IMR-90 (cell line): ENCODE measurements at regions not wholly inside any gene's neighbourhood (a gene's known extent, or its start where the extent isn't known, plus 50 kb on each side); places are given as distances from the start of the nearest gene placed in this dataset.
"Not testable (repeated sequence)": the region's sequence is repeated elsewhere in the genome, so short reads cannot be mapped to it uniquely, and the experiment has no call there.

Experiments
- ATAC-seq: fragments of 200-7000 bp; cut with Tn5 transposase; 2 replicates; pipeline ENCODE4 v1.9.1; 2020; ENCODE audit warnings: low read depth, mild to moderate bottlenecking, moderate library complexity
- BruUV-seq: library from RNA; stranded (reverse); fragments of 400-500 nt; replicated peaks from 2 replicates; lab custom pipeline; 2021; lab: Mats Ljungman, UMichigan
- CTCF ChIA-PET: fragments of 300-600 bp; formaldehyde crosslinking; extraction: SDS; loops from one replicate; lab custom pipeline; 2021; ENCODE audit warnings: antibody characterized with exemption; lab: Yijun Ruan, JAX
- POLR2A ChIA-PET: fragments of 300-600 bp; sonication (Branson Sonifier 250); formaldehyde crosslinking; loops from one replicate; lab custom pipeline; 2022; ENCODE audit warnings: antibody characterized with exemption; ENCODE audit not compliant: unreplicated experiment; lab: Charles Lee
- DNase-seq: peaks from one replicate; pipeline ENCODE4 v3.0.0; 2013
- H2AFZ ChIP-seq: replicated peaks from 2 replicates; pipeline ENCODE3; 2013; ENCODE audit warnings: low read length, mild to moderate bottlenecking; ENCODE audit not compliant: poor library complexity
- H2AK5ac ChIP-seq: 2 replicates; pipeline ENCODE4 v1.6.1; 2013; ENCODE audit warnings: low read depth, low read length, inconsistent platforms
- H2AK9ac ChIP-seq: replicated peaks from 2 replicates; pipeline ENCODE3; 2013; ENCODE audit warnings: mild to moderate bottlenecking, low read depth, low read length, moderate library complexity; ENCODE audit not compliant: poor library complexity
- H2BK120ac ChIP-seq: 2 replicates; pipeline ENCODE4 v1.6.1; 2013; ENCODE audit warnings: low read depth, low read length, inconsistent platforms
- H2BK15ac ChIP-seq: 3 replicates; pipeline ENCODE4 v1.6.1; 2013; ENCODE audit warnings: low read depth, low read length, inconsistent platforms
- H2BK20ac ChIP-seq: 2 replicates; pipeline ENCODE4 v1.6.1; 2013; ENCODE audit warnings: low read depth, mild to moderate bottlenecking, inconsistent platforms, low read length, moderate library complexity
- H2BK5ac ChIP-seq: 2 replicates; pipeline ENCODE4 v1.6.1; 2013; ENCODE audit warnings: mild to moderate bottlenecking, low read depth, low read length, inconsistent platforms; ENCODE audit not compliant: poor library complexity, severe bottlenecking
- H3K14ac ChIP-seq: replicated peaks from 2 replicates; pipeline ENCODE4 v1.6.1; 2013; ENCODE audit warnings: low read depth, low read length, inconsistent platforms
- H3K18ac ChIP-seq: 2 replicates; pipeline ENCODE4 v1.6.1; 2013; ENCODE audit warnings: low read depth, low read length, control low read depth
- H3K23ac ChIP-seq: 2 replicates; pipeline ENCODE4 v1.6.1; 2013; ENCODE audit warnings: low read depth, low read length, inconsistent platforms
- H3K27ac ChIP-seq: 2 replicates; pipeline ENCODE4 v1.5.1; 2013; ENCODE audit warnings: mild to moderate bottlenecking, control low read depth, low read length; ENCODE audit not compliant: insufficient read depth
- H3K27me3 ChIP-seq: 2 replicates; pipeline ENCODE4 v1.6.1; 2013; ENCODE audit warnings: low read length; ENCODE audit not compliant: control insufficient read depth, insufficient read depth
- H3K36me3 ChIP-seq: 2 replicates; pipeline ENCODE4 v1.6.1; 2013; ENCODE audit warnings: low read length, mixed read lengths; ENCODE audit not compliant: control insufficient read depth, insufficient read depth
- H3K4ac ChIP-seq: 2 replicates; pipeline ENCODE4 v1.6.1; 2013; ENCODE audit warnings: low read depth, low read length, inconsistent platforms
- H3K4me1 ChIP-seq: 2 replicates; pipeline ENCODE4 v1.6.1; 2013; ENCODE audit warnings: low read length, mixed read lengths; ENCODE audit not compliant: control insufficient read depth, insufficient read depth
- H3K4me2 ChIP-seq: 2 replicates; pipeline ENCODE4 v1.6.1; 2013; ENCODE audit warnings: low read depth, mild to moderate bottlenecking, control low read depth, low read length, moderate library complexity
- H3K4me3 ChIP-seq: 2 replicates; pipeline ENCODE4 v1.5.1; 2013; ENCODE audit warnings: low read depth, mild to moderate bottlenecking, control low read depth, low read length, moderate library complexity; ENCODE audit not compliant: insufficient read depth
- H3K56ac ChIP-seq: 2 replicates; pipeline ENCODE4 v1.6.1; 2013; ENCODE audit warnings: low read length, inconsistent platforms; ENCODE audit not compliant: insufficient read depth; ENCODE audit errors: extremely low read depth
- H3K79me1 ChIP-seq, 2 experiments: 2 replicates each; pipeline ENCODE4 v1.6.1; 2013; ENCODE audit warnings: low read length in 2 of 2, inconsistent platforms in 1 of 2, low read depth in 1 of 2
- H3K9ac ChIP-seq: 2 replicates; pipeline ENCODE4 v1.6.1; 2013; ENCODE audit warnings: low read depth, low read length, control low read depth
- H3K9me1 ChIP-seq: 2 replicates; pipeline ENCODE4 v1.6.1; 2013; ENCODE audit warnings: low read length, inconsistent platforms; ENCODE audit not compliant: insufficient read depth
- H3K9me3 ChIP-seq: 2 replicates; pipeline ENCODE4 v1.6.1; 2013; ENCODE audit warnings: low read length; ENCODE audit not compliant: control insufficient read depth, insufficient read depth
- H4K20me1 ChIP-seq: 2 replicates; pipeline ENCODE4 v1.6.1; 2013; ENCODE audit warnings: low read length, inconsistent platforms; ENCODE audit not compliant: insufficient read depth
- H4K5ac ChIP-seq: 2 replicates; pipeline ENCODE4 v1.6.1; 2013; ENCODE audit warnings: mild to moderate bottlenecking, low read depth, low read length, control low read depth
- H4K8ac ChIP-seq, 2 experiments: 2 replicates each; pipeline ENCODE4 v1.6.1; 2013; ENCODE audit warnings: low read depth in 2 of 2, low read length in 2 of 2, control low read depth in 1 of 2, inconsistent platforms in 1 of 2
- H4K91ac ChIP-seq: 2 replicates; pipeline ENCODE4 v1.6.1; 2013; ENCODE audit warnings: low read depth, low read length, inconsistent platforms; ENCODE audit not compliant: insufficient read depth
- dilution Hi-C: fragments of 300-500 bp; cut with HindIII; formaldehyde crosslinking; loops from one replicate; pipeline ENCODE4 v1.14.3; 2018; ENCODE audit warnings: low sequenced_read_pairs; ENCODE audit not compliant: unreplicated experiment
- in situ Hi-C: fragments of 300-500 bp; cut with MboI; formaldehyde crosslinking; loops from 3 replicates; pipeline ENCODE4 v1.14.3; 2019; ENCODE audit warnings: low sequenced_read_pairs, inconsistent platforms, mixed read lengths
- intact Hi-C: fragments of 100-400 bp; cut with micrococcal nuclease; formaldehyde crosslinking; loops from 2 replicates; pipeline ENCODE4 v1.10.0; 2022

DNA sequence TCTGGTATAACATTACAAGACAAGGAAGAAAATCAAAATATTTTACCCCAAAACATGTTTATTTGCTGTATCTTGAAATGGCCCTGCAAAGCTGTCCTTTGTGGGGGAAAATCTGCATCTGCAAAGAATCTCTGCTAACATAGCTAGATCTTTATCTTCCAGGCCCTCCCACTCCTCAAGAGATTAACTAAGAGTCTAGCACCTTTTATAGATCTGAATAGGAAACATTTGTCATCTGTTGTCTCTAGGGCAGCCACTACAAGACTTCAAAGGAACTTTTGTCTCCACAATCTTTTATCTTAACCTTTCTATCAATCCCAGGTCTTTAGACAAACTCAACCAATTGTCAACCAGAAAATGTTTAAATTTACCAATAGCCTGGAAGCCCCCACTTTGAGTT is 427.6 kb upstream of the ID2 start:
- dilution Hi-C loops, H3K56ac ChIP-seq, ATAC-seq, H3K27ac ChIP-seq, H2AK9ac ChIP-seq, H2AK5ac ChIP-seq, H2BK20ac ChIP-seq, H4K5ac ChIP-seq, in situ Hi-C loops, H4K8ac ChIP-seq, H3K36me3 ChIP-seq, H2BK5ac ChIP-seq, CTCF ChIA-PET, H3K14ac ChIP-seq, H3K4ac ChIP-seq, intact Hi-C loops, H3K23ac ChIP-seq, POLR2A ChIA-PET, H3K9me1 ChIP-seq, H2AFZ ChIP-seq, BruUV-seq, H3K9me3 ChIP-seq, H2BK15ac ChIP-seq, H3K4me3 ChIP-seq, H3K27me3 ChIP-seq, H2BK120ac ChIP-seq, H4K91ac ChIP-seq, H3K79me1 ChIP-seq, H3K4me2 ChIP-seq, H4K20me1 ChIP-seq, DNase-seq, H3K4me1 ChIP-seq, H3K9ac ChIP-seq, H3K18ac ChIP-seq: not testable (repeated sequence)
